ENCODE measurements at regions not wholly inside any gene's neighbourhood (a gene's known extent, or its start where the extent isn't known, plus 50 kb on each side); places are given as distances from the start of the nearest gene placed in this dataset.

- Histone ChIP-seq H3K4me3 (no peak overlapping the region), H3K36me3 (no peaks in the 10 kb centered on the region), H3K27ac (replicated peaks in 1 of 4) (no peak overlapping the region), H3K4me1 (peaks cover 0 to 9% (median 0%) of the 10 kb centered on the region in 4 donors), H3K27me3 (peaks cover 0 to under 1% (median 0%) of the 10 kb centered on the region in 4 donors), H3K9me3 (no peaks in the 10 kb centered on the region)
- TF ChIP-seq POLR2AphosphoS5 (IDR thresholded peaks at IDR 0.05) = no peak
- TF ChIP-seq CTCF (IDR thresholded peaks at IDR 0.05) = no peak
- no peak for TF ChIP-seq EP300 (IDR thresholded peaks at IDR 0.05)
- no peak for DNase-seq (ENCODE audit: extremely low spot score)
- WGBS = 84% methylated on average over 3 of the region's 3 CpGs
- intact Hi-C loops (cut with DNase I) = no loop called here
These were observed 90.5 kb upstream of the WAC start for GRCh38 chr10:28442403-28442802.

GRCh38 chr10:28444031-28444430 lies 88.9 kb upstream of the WAC start:
- WGBS = 89% methylated on average over 3 of the region's 3 CpGs
- Histone ChIP-seq H3K27me3 (no peaks in the 10 kb centered on the region), H3K4me3 (no peak overlapping the region), H3K4me1 (peaks cover 0 to 9% (median 0%) of the 10 kb centered on the region in 4 donors), H3K9me3 (no peaks in the 10 kb centered on the region), H3K27ac (replicated peaks in 1 of 4) (no peak overlapping the region), H3K36me3 (no peaks in the 10 kb centered on the region)
- TF ChIP-seq POLR2A (IDR thresholded peaks at IDR 0.05; ENCODE audit: low read depth) (no peak), POLR2AphosphoS5 (IDR thresholded peaks at IDR 0.05) (no peak), EP300 (IDR thresholded peaks at IDR 0.05) (no peak), CTCF (IDR thresholded peaks at IDR 0.05) (no peak)
- intact Hi-C loops (cut with DNase I) = no loop called here
- no peak for DNase-seq (ENCODE audit: extremely low spot score)

- H3K36me3 ChIP-seq = no peaks in the 10 kb centered on the region
- TF ChIP-seq POLR2A (IDR thresholded peaks at IDR 0.05; ENCODE audit: low read depth) (no peak), POLR2AphosphoS5 (IDR thresholded peaks at IDR 0.05) (no peak)
- intact Hi-C loops (cut with DNase I) = no loop called here
- 91% methylated on average over 6 of the region's 6 CpGs for WGBS
- H3K27ac ChIP-seq (replicated peaks in 1 of 4) = no peak overlapping the region
- no peak overlapping the region for H3K4me3 ChIP-seq
- no peaks in the 10 kb centered on the region for H3K9me3 ChIP-seq
- H3K27me3 ChIP-seq = no peaks in the 10 kb centered on the region
- no peak for DNase-seq (ENCODE audit: extremely low spot score)
- H3K4me1 ChIP-seq = peaks cover 0 to 9% (median 0%) of the 10 kb centered on the region in 4 donors
These were observed 87.4 kb upstream of the WAC start for GRCh38 chr10:28445516-28445915.

- H3K36me3 ChIP-seq = no peaks in the 10 kb centered on the region
- TF ChIP-seq POLR2A (IDR thresholded peaks at IDR 0.05; ENCODE audit: low read depth) = no peak
- TF ChIP-seq EP300 (IDR thresholded peaks at IDR 0.05) = no peak
- no peak for TF ChIP-seq CTCF (IDR thresholded peaks at IDR 0.05)
- no peak for TF ChIP-seq POLR2AphosphoS5 (IDR thresholded peaks at IDR 0.05)
- peaks cover 0 to 5% (median 2%) of the 10 kb centered on the region in 4 donors for H3K9me3 ChIP-seq
- no peak overlapping the region for H3K27ac ChIP-seq (replicated peaks in 1 of 4)
- no peaks in the 10 kb centered on the region for H3K4me1 ChIP-seq
- no peak overlapping the region for H3K4me3 ChIP-seq
- intact Hi-C loops (cut with DNase I) = no loop called here
- no peaks in the 10 kb centered on the region for H3K27me3 ChIP-seq
- WGBS = 65% methylated on average over 1 of the region's 1 CpG
- DNase-seq (ENCODE audit: extremely low spot score) = no peak
These were observed 83.5 kb upstream of the WAC start for GRCh38 chr10:28449382-28449781.

- Histone ChIP-seq H3K36me3 (no peaks in the 10 kb centered on the region), H3K27me3 (no peaks in the 10 kb centered on the region), H3K4me1 (no peaks in the 10 kb centered on the region), H3K9me3 (peaks cover 0 to 5% (median 2%) of the 10 kb centered on the region in 4 donors), H3K4me3 (no peak overlapping the region), H3K27ac (replicated peaks in 1 of 4) (no peak overlapping the region)
- WGBS = 61% methylated on average over 1 of the region's 1 CpG
- intact Hi-C loops (cut with DNase I) = no loop called here
- no peak for DNase-seq (ENCODE audit: extremely low spot score)
- no peak for TF ChIP-seq EP300 (IDR thresholded peaks at IDR 0.05)
- no peak for TF ChIP-seq CTCF (IDR thresholded peaks at IDR 0.05)
- TF ChIP-seq POLR2A (IDR thresholded peaks at IDR 0.05; ENCODE audit: low read depth) = no peak
- TF ChIP-seq POLR2AphosphoS5 (IDR thresholded peaks at IDR 0.05) = no peak
These were observed 83.0 kb upstream of the WAC start for GRCh38 chr10:28449926-28450325.
